Loucy (cell line): ENCODE measurements at regions not wholly inside any gene's neighbourhood (a gene's known extent, or its start where the extent isn't known, plus 50 kb on each side); places are given as distances from the start of the nearest gene placed in this dataset.

ENCODE experiments used
- CTCF ChIP-seq: fragments of 200-600 bp; sonication (generic); conservative IDR thresholded peaks from 2 replicates; pipeline ENCODE4 v1.5.1; 2014; ENCODE audit warnings: mild to moderate bottlenecking, antibody characterized with exemption, low read length
- EZH2phosphoT487 ChIP-seq: fragments of 200-600 bp; IDR thresholded peaks from 2 replicates; pipeline ENCODE4 v1.6.1; 2018; ENCODE audit warnings: antibody characterized with exemption, mild to moderate bottlenecking, moderate library complexity, borderline replicate concordance

DNA sequence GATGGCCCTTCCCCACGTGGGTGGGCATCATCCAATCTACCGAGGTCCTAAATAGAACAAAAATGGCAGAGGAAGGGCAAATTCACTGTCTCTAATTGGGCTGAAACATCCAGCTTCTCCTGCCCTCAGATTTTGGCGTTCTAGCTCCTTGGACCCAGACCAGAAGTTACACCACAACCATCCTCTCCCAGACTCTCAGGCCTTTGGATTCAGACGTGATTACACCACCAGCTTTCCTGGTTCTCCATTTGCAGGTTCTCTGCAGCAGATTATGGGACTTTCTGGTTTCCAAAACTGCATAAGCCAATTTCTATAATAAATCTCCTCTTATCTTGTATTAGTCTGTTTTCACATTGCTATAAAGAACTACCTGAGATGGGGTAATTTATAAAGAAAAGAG is 73.6 kb upstream of the STARD4 start:
- no peak for TF ChIP-seq CTCF
- TF ChIP-seq EZH2phosphoT487, result no peak
